GM19468 (cell line): ENCODE measurements at regions not wholly inside any gene's neighbourhood (a gene's known extent, or its start where the extent isn't known, plus 50 kb on each side); places are given as distances from the start of the nearest gene placed in this dataset.

Experiments used
- ATAC-seq: cut with Tn5 transposase; IDR thresholded peaks from one replicate; pipeline ENCODE4 v1.9.1; 2021; ENCODE audit warnings: mild to moderate bottlenecking, moderate library complexity, moderate number of reproducible peaks; ENCODE audit not compliant: unreplicated experiment; ENCODE audit errors: extremely low read depth

DNA sequence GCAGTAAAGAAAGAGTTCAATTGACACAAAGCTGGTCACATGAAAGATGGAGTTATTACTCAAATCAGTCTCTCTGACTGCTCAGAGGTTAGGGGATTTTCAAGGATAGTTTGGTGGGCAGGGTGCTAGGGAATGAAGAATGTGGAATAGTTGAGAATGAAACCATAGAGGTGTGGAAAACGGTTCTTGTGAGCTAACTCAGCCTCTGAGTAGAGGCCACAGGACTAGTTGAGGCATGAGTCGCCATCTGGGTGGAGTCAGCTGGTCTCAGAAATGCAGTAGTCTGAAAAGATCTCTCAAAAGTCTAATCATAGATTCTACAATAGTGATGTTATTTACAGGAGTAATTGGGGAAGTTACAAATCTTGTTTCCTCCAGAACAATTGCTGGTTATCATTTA is 178.9 kb upstream of the SPEF2 start:
- no peak for ATAC-seq

DNA sequence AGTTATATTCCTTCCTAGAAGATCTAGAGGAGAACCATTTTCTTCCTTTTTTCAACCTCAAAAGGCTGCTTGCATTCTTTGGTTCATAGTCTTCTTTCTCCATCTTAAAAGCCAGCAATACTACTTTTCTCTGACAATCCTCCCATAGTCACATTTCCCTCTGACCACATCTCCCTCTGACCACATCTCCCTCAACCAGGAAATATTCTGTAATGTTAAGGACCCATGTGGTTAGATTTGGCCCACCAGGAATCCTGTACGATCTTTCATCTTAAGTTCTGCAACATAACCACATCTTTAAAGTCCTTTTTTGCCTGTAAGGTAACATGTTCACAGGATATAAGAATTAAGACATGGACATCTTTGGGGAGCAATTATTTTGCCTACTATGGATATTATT is 179.4 kb upstream of the SPEF2 start:
- ATAC-seq = no peak

- peak; percentile 45 for ATAC-seq
These were observed 181.1 kb upstream of the SPEF2 start for GRCh38 chr5:35436400-35437057.

- no peak for ATAC-seq
These were observed 187.1 kb upstream of the SPEF2 start for GRCh38 chr5:35430381-35431162.

DNA sequence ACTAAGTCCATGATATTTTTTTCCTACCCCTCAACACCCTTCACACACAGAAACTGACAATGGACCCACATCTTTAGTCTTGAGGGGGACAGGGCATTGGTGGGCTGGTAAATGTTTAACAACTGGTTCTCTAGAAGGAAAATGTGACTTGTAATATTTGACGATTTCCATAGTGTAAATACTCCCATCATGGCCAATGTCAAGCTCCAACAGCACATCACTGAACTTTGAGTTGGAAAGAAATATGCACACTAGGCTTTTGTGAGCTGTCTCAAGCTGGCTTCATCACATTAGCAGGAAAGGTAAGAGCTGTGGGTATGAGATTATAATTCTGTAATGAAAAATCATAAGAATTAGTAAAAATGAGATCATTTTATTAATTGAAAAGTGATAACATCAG is 189.9 kb upstream of the PRLR start:
- no peak for ATAC-seq

DNA sequence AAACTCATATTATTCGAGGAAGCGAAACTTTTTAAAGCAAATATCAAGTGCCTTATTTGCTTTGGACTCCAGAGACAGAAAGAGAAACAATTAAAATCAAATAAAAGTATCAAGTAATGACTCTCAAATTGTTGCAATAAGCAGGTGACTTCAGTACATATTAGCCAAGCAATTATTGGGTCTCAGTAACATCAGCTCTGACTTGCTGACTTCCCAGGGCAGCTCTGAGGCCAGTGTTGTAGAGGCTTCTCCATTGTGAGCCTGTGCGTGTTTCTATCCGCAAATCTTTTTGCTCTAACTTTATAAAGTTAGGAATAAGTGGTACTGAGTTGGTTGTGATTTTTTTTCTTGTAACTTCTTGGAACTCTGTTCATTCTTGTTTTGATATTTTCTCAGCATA is 186.8 kb upstream of the PRLR start:
- no peak for ATAC-seq

DNA sequence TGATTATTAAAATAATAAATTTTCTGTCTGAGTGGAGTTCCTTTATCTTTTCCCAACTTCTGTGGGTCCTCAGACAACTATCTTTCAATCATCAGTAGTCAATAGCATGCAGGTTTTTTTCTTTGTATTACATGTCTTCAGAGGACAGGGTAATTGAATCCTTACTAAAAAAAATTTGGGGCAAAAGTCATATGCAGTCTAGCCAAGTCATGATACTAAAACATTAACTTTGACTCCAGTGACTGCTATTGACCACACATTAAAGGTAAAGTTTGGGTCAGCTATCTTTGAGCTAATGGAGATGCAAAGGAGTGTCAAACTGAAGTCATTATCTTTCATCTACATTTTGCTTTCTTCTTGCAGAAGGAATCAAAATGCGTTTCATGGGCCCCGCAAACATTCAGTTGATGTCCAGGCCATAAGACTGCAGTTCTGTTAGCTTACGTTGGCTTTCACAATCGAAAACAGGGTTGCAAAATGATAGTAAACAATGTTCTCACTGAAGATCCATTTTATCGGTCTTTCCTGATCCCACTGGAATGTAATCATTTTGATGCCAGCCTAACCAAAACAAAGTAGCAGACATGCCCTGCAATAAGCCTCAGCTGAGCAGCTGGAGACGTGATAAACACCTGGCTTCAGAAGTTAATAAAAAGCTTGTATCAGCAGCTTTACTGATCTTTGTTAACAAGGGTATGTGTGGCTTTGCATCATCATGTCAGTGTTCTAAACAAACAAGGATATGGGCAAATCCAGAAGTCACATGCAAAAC is 186.1 kb upstream of the PRLR start:
- no peak for ATAC-seq

GRCh38 chr5:35415309-35415708 is 185.0 kb upstream of the PRLR start:
- no peak for ATAC-seq

- ATAC-seq = no peak
These were observed 179.1 kb upstream of the PRLR start for GRCh38 chr5:35409361-35409760.

- ATAC-seq = no peak
These were observed 177.9 kb upstream of the PRLR start for GRCh38 chr5:35408146-35408545.

DNA sequence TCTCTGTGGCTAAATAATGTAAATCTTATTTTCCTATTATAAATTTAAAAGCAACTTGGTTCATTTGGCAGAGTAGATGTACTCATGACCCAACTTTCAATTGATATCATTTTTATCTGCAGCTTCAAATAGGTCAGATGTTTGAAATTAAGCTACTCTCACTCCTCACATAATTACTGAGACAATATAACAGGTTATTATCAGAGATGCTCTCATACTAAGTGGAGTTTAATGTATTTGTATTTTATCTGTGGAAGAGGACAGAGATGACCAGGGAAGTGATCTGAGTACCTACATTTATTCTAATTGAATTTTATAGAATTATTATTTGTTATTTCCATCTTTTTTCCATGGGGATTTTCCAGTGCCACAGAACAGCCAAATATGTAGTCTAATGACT is 177.4 kb upstream of the PRLR start:
- ATAC-seq = no peak

DNA sequence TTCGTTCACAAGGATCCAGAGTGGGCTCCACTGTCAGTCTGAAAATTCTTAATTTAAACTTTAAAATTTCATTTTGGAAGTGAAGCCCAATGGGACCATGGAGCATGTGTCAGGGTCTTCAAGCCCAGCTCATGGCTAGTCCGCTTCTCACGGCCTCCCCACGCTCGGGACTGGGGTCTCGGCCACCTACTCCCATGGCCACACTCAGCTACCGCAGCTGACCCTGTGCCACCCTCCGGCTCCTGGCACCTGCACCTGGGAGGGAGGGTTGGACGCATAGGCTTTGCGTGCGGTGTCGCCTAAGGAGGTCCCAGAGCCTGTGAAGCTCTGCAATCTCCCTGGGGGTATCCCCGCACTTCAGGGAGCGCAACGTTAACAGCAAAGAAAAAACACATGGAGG is 175.7 kb upstream of the PRLR start:
- no peak for ATAC-seq

DNA sequence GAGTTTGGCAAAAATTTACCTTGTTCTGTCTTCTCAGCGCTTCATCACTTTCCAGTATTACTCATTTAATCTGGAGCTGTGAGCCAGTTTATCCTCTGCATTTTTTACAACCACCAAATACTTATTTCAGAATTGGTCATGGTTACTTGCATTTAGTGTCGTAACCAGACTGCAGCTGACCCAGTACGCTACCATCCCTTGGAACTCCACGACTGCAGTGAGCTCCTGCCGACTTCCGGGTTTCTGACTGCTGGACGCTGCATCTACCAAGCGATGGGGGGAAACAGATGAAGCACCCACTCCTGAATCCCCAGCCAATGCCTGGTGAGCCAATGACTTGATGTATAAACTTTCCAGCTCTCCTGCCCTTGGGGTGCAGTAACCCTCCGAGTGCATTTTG is 174.4 kb upstream of the PRLR start:
- no peak for ATAC-seq

- no peak for ATAC-seq
These were observed 163.6 kb upstream of the PRLR start for GRCh38 chr5:35393901-35394300.

DNA sequence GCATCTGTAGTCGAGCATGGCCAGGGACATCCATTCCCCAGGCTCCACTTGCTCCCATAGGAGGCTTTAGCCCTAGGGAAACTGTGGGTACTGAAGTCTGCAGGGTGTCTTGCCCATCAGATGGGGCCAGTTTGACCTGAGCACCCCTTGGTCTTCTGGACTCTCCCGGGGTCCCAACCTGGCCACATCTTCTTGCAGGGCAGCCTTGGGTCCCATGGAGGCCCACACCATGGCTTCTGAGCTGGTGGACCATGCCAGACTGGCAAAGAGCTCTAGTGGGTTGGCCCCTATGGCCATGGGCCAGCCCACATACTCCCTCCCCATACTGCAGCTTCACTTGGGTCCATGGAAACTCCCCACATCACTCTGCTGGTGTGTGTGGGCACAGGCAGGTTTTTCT is 154.4 kb upstream of the PRLR start:
- ATAC-seq = no peak

DNA sequence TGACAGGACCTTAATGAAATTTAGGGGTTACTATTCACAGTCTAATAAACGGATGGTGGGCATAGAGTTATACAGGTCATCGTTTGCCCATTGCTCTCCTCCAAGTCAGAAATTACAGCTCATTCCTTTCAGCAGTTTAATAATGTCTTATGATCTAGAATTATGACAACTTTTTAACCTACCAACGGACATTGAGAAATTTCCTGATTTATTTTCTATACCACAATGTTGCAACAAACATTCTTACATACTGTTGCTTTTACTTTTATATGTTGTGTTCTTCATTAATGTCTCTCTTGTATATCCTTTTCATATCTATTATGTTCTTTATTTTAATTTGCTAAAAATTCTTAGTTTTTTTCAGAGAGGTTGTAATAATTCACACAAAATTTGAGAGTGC is 152.8 kb upstream of the PRLR start:
- ATAC-seq = no peak

- no peak for ATAC-seq
These were observed 147.4 kb upstream of the PRLR start for GRCh38 chr5:35377653-35378052.

DNA sequence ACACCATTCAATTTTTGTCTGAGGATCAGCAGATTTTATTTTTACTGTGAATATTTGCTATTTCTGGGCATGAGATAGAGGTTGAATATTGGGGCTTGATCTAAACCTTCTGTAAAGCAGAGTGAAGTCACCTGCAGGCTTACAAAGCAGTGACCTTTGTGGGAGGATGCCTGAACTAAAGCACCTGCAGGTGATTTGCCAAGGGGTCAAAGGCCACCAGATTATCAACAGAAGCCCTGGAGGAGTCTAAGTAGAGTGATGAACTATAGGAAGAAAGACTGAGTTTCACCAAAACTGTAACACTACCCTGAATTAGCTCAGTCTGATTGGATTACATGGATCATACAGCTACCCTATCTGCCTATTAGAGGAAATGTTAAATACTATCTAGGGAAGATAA is 144.3 kb upstream of the PRLR start:
- ATAC-seq = no peak

DNA sequence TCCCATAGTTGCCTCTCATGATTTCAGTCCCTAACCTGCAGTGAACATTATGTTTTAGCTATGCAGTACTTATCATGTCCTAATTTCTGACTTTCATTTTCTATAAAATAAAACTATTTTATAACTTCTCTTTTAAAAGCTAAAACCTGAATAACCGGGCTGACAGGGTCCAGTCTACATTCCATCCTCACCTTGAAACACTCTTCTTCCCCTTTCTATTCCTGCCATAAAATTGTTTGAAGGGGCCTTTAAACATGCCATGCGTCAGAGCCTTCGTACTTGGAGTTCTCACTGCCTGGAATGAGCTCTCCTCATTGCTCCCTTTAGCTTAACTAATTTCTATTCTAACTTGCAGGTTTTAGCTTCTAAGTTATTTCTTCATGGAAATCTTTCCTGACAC is 143.0 kb upstream of the PRLR start:
- ATAC-seq = no peak

- ATAC-seq = no peak
These were observed 142.2 kb upstream of the PRLR start for GRCh38 chr5:35372482-35372881.

DNA sequence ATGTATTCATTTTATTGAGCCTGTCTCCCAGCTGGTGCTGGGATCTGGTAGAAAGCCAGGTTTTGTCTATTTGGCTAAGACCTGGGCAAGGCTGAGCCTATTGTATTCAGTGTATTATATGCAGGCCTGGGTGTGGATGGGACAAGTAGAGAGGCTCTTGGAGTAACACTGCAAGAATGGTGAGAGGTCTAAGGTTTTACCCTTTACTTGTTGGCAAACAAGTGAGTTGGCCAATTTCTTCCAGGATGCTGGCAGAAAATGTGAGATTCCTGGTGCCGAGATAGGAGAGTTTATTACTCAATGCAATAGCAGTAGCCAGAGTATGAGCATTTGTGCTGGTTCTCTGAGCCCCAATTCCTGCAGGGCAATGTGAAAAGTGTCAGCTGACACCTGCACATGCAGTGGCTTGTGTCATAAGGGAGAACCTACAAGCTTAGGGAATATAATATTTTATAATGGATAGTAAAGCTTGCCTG is 141.7 kb upstream of the PRLR start:
- ATAC-seq = no peak
